ENCODE measurements at regions not wholly inside any gene's neighbourhood (a gene's known extent, or its start where the extent isn't known, plus 50 kb on each side); places are given as distances from the start of the nearest gene placed in this dataset.

GRCh38 chr1:60503266-60503925 is 429.8 kb upstream of the C1orf87 start:
- TF ChIP-seq CTCF (IDR thresholded peaks at IDR 0.05) = no peak
- TF ChIP-seq ATF2 (CRISPR knock-in tag; IDR thresholded peaks at IDR 0.05; ENCODE audit: borderline replicate concordance, low read depth) = no peak
- no peak for TF ChIP-seq ZNF281 (CRISPR knock-in tag; IDR thresholded peaks at IDR 0.05)
- no peak for TF ChIP-seq MXD4 (CRISPR knock-in tag; IDR thresholded peaks at IDR 0.05; ENCODE audit: borderline replicate concordance)
- no peak for TF ChIP-seq USF2 (CRISPR knock-in tag; IDR thresholded peaks at IDR 0.05)
